Activated CD4-positive, alpha-beta T cell treated with anti-CD3 and anti-CD28 coated beads for 4 hours (primary cell): ENCODE measurements at regions not wholly inside any gene's neighbourhood (a gene's known extent, or its start where the extent isn't known, plus 50 kb on each side); places are given as distances from the start of the nearest gene placed in this dataset.
"Not testable (repeated sequence)": the region's sequence is repeated elsewhere in the genome, so short reads cannot be mapped to it uniquely, and the experiment has no call there.

ENCODE experiments used
- DNase-seq, 2 donors: peaks; one replicate each; pipeline ENCODE4 v3.0.0-alpha.2; 2020

- DNase-seq, result no peak
These were observed 357.4 kb downstream of the C12orf50 start for GRCh38 chr12:87671757-87672156.

- no peak for DNase-seq
These were observed 358.8 kb downstream of the C12orf50 start for GRCh38 chr12:87670448-87670847.

DNA sequence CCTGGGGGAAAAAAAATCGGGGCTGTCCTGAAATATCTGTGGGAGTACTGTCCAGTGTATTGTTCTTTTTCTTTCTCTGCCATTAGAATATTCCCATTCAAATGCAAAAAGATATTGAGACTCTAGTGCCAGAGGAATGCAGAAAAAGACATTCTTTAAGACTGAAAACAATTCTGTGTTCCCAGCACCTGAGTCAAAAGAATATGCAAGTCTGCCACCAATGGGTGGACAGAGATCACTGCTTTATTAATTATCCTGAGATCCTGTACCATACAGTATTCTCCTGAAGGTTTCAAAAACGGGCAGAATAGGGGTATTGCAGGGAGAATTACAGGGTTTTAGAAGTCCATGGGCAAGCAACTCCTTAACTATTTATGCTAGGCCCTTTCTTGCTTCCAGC is 361.8 kb downstream of the C12orf50 start:
- no peak for DNase-seq

GRCh38 chr12:87661786-87662377 is 367.3 kb downstream of the C12orf50 start:
- DNase-seq, result no peak

DNA sequence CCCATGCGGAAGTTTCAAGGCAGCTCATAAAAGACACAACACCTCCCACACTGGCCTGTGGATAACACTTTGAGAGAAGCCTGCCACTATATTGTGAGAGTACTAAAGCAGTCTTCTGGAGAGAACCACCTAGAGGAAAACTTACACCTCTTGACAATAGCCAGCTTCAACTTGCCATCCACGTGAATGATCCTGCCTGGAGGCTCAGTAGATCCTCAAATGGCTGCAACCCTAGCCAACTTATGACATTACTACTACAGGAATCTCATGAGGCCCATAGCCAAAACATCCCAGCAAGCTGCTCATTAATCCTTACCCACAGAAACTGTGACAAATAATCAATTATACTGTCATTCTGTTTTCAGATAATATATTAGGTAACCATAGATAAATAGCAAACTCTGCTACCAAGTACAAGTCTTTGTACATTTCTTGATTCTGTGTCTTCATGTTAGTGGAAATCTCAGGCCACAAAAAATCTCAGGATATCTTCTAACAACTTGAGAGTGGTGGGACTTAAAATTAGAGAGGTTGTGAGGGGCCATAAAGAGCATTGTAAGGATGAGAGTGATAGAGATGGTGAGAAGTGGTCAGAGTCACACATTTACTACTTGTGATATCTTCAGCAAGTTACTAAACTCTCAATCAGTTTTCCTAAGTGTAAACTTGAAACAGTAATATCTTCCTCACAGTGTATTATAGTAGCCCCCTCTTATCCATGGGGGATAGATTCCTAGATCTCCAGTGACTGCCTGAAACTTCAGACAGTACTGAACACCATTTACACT is 368.0 kb downstream of the C12orf50 start:
- no peak for DNase-seq

DNA sequence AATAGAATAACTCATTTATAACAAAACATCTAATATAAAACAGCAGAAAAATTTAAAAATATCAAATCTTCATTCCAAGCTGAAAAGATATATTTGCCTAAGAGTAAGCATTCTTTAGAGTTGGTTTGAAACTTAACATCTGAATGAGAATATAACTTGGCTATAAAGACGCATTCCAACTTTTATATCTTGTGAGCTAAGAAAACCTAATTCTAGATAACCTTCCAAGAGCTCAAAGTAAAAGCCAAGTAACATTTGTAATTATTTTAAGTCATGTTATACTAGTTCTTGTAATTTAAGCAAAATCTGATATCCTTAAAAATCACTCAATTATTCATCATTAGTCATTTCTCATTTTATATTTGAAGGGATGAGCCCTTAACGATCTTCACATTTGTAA is 368.9 kb downstream of the C12orf50 start:
- DNase-seq, result no peak

DNA sequence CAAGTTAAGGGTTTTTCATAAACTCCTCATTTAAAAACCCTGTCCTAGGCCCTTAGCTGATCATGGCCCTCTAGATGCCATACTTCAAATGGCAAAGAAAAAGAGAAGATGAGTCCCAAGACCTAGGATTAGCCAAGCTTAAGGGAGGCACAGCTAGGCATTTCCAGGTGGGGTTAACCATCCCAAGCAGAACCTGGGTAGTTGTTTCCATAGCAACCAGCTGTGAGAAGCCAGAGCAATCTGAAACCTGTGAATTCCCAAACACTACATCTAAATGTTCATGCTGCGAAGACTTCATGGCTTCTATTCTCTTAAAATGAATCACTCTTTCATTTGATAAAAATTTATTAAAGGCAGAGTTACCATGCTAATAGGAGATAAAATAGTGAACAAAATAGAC is 372.9 kb downstream of the C12orf50 start:
- no peak for DNase-seq

DNA sequence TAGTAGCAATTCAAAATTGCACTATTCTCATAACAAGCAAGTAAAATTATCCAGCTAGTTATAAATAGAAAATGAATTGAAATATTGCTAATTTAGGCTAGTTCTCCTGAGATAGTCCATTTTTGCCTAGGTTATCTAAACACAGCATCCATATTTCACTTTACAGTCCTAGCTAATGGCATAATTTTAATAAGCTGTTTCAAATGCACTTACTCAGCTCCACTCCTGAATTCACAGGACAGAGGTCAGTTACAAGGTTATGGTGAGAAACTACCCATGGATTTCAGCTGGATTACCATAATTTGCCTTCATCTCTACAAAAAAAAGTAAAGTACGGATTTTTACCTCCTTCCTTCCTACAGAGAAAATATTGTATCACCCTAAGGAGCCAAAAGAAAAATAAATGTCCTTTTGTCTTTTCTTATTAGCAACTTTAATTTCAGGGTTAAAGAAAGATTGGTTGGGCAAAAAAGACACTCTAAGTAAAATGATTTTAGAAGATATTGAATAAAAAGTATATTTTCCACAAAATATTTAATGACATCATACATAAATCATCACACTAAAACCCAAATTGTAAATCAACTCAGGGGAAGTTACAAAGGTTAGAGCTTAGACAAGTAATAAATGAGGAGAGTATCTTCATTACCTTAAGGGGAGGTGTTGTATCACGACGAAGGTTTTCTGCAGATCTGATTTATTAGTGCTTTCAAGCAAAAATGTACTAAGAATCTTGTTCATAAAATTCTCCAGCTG is 377.4 kb downstream of the C12orf50 start:
- DNase-seq, result no peak

- DNase-seq, result no peak
These were observed 387.0 kb downstream of the C12orf50 start for GRCh38 chr12:87642245-87642644.

DNA sequence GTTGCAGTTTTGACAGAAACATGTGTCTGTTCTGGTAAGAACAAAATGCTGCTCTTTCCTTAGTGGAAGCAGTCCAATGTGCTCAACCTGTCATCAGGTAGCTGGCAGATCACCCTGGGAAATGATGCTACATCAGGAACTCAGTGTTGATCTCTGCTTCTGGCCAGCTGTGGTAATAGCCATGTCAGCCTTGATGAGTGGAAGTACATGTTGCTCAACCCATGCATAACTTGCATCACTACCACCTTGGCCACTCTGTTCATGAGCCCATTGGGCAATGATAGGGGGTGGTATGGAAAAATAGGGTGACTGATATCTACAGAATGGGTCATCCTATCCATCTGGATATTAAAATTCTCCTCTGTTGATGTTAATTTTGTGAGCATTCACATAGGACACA is 411.0 kb downstream of the C12orf50 start:
- DNase-seq, result no peak

- no peak for DNase-seq
These were observed 416.2 kb downstream of the C12orf50 start for GRCh38 chr12:87612996-87613395.

DNA sequence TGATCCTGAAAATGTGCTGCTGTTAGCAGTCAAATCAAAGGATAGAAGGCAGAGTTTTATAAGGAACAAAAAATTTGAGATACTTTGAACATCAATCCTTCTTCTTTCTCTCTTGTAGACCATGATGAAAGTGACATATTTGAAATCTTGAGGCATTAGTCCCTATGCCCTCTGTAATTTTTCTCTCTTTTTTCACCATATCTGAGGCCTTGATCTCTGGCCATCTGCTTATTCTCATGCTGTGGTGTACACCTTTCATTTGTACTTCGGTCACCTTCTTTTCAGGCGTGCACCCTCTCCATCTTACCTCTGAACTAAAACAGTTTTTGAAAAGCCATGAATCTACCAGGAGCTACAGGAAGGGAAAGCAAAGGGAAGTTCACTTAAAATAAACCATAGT is 420.9 kb downstream of the C12orf50 start:
- no peak for DNase-seq

DNA sequence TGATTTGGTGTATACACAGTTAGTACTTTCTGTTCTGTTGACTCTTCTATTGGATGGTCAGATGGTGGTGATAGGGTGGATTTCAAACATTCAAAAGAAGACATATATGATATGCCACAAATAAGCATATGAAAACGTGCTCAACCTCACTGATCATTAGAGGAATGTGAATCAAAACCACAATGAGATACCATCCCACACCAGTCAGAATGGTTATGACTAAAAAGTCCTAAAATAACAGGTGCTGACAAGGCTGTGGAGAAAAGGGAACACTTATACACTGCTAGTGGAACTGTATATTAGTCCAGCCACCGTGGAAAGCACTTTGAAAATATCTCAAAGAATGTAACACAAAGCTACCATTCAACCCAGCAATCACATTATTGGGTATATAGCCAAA is 425.5 kb downstream of the C12orf50 start:
- DNase-seq, result no peak

DNA sequence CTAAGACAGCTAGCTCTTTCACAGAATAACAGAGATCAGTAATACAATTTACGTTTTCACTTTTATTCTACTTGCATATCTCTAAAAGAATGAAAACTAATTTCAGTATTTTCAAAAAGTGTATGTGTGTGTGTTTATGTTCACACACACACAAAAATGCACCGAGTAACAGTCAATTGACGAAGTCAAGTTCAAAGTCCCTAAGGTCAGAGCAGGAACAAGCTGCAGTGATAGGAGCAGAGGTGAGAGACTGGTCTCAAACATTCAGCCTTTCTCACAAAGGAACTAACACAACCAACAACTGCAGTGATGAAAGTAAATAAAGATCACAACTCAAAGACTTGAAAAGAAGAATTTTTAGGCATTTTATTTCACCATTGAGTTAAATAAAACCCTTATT is 429.7 kb downstream of the C12orf50 start:
- DNase-seq, result no peak

DNA sequence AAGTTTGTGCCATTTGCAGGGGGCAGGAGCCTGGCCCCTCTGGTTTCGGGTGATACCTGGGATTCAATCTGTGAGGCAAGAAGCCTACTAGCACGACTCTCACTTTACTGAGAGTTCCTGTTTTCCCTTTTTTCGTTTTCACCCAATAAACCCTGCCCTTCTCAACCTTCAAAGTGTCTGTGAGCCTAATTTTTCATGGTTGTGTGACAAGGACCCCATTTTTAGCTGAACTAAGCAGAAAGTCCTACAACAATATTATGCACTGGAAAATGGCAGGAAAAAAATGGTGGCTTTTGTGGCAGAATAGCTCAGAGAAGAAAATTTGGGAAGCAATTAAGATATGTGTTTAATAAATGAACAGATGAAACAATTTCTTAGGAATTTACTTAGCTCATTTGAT is 432.1 kb downstream of the C12orf50 start:
- DNase-seq, result no peak

- DNase-seq, result no peak
These were observed 432.6 kb downstream of the C12orf50 start for GRCh38 chr12:87596636-87597035.

DNA sequence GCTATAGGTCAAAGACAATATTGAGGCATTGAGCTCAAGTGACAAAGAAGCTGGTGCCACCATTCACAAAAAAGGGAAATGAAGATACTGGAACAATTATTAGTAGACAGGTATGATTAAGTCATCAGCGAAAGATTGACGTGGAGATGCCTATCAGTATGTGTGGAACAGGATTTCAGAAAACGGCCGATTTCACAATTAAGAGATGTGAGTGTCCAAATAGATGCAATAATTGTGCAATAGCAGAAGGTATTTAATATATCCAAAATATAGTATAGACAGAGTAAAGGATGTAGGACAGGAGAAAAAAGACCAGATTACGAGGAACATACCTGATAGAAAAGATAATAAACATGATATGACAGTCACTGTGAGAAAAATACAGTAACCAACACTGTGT is 433.1 kb downstream of the C12orf50 start:
- no peak for DNase-seq

GRCh38 chr12:87585882-87586557 is 443.2 kb downstream of the C12orf50 start:
- DNase-seq, result no peak

DNA sequence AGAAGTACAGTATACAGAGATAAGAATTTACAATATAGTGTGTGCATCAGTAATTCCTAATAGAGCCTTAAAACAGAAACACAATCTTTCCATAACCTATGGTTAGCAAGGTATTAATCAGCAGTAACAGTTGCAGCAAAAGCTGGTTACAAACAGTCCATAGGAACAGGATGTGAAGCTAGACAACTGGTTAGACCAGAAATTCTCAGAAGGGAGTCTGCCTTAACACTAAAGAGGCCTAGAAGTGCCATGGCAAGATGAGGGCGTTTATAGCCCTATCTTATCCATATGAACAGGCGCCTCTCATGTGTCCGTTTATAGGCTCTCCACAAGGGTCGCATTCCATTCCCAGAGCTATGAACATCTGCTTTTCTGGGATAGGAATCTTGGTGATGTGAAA is 450.1 kb downstream of the C12orf50 start:
- DNase-seq, result not testable (repeated sequence)

DNA sequence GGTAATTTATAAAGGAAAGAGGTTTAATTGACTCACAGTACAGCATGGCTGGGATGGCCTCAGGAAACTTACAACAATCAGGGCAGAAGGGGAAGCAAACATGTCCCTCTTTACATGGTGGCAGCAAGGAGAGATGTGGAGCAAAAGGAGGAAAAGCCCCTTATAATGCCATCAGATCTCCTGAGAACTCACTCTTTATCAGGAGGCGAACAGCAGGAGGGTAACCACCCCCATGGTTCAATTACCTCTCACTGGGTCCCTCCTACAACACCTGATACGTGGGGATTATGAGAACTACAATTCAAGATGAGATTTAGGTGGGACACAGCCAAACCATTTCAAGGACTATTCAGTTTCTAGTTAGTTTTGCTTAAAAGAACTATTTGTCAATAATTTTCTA is 453.3 kb downstream of the C12orf50 start:
- DNase-seq, result no peak

DNA sequence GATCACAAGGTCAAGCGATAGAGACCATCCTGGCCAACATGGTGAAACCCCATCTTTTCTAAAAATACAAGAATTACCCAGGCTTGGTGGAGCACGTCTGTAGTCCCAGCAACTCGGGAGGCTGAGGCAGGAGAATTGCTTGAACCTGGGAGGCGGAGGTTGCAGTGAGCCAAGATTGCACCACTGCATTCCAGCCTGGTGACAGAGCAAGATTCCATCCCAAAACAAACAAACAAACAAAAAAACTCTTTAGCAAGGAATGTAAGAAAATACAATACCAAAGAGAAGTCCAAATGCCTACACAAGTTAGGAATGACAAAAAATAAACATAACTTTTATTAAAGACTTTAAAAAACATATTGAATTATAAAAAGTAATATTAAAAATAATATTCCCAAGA is 462.3 kb downstream of the C12orf50 start:
- not testable (repeated sequence) for DNase-seq

- DNase-seq, result no peak
These were observed 472.2 kb downstream of the C12orf50 start for GRCh38 chr12:87556985-87557384.

- not testable (repeated sequence) for DNase-seq
These were observed 498.0 kb downstream of the C12orf50 start for GRCh38 chr12:87531213-87531612.
